NCI-H2196 treated with DMSO at 0.1 percent for 48 hours (cell line): ENCODE measurements at regions not wholly inside any gene's neighbourhood (a gene's known extent, or its start where the extent isn't known, plus 50 kb on each side); places are given as distances from the start of the nearest gene placed in this dataset.

ENCODE experiments used
- DNase-seq: peaks from one replicate; lab custom pipeline; 2025; ENCODE audit not compliant: unreplicated experiment; lab: John Stamatoyannopoulos, UW

DNA sequence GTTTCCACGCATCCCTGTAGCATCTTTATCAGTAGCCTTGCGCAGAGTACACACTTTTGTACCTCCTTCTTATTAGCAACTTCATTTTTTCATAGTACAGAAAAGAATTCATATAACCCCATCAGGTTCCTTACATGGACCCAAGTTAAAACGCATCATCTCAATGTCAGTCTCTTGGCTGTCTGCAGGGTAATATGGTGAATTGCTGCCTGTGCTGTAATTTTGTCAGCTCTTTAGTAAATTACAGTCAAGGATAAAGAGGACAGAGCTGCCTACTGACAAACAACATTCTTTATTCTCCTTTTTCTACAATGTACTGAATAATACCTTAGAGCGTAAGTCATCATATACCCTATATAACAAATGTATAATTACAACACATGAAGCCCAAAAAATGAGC lies 222.5 kb downstream of the MRPL39 start:
- DNase-seq, result no peak

DNA sequence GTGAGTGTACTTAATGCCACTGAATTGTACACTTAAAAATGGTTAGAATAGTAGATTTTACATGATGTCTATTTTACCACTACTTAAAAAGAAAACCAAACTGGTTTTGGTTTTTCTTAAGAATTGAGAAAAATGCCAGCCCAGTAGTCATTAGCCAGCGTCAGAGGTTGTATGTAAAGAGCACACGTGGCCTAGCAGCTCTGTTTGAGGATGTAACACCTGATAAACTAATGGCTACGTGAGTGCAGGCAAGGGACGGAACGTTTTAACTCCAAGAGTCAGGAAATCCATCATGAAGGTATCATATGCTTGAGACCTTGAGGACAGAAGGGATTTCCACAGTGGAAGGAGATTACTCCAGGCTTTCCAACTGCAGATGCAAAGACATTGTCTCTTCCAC lies 223.7 kb downstream of the MRPL39 start:
- DNase-seq, result no peak

DNA sequence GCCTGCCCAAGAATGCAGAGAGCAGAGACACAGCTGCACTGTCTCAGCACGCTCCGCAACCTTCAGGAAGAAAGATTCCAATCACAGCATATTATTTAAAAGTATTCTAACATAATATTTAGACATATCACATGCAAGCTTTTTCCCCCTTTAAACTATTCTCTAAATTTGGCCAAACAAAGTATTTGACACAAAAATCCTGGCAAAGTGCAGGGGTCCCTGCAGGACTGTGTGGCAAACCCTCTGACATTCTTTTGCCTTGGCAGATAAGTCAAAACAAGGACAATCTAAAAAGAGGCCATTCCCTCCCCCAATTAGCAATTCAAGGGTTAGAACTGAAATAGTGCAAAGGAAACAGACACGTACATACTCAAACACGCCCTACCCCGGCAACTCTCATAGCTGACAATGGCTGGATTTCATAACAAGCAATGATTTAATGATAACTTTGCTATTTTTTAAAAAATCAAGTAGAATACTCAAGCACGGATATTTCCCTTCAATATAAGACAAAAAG lies 225.3 kb downstream of the MRPL39 start:
- no peak for DNase-seq

- no peak for DNase-seq
Measured at GRCh38 chr21:25375675-25376074, 231.6 kb downstream of the MRPL39 start.

GRCh38 chr21:25373126-25374082 lies 233.9 kb downstream of the MRPL39 start:
- DNase-seq, result no peak

DNA sequence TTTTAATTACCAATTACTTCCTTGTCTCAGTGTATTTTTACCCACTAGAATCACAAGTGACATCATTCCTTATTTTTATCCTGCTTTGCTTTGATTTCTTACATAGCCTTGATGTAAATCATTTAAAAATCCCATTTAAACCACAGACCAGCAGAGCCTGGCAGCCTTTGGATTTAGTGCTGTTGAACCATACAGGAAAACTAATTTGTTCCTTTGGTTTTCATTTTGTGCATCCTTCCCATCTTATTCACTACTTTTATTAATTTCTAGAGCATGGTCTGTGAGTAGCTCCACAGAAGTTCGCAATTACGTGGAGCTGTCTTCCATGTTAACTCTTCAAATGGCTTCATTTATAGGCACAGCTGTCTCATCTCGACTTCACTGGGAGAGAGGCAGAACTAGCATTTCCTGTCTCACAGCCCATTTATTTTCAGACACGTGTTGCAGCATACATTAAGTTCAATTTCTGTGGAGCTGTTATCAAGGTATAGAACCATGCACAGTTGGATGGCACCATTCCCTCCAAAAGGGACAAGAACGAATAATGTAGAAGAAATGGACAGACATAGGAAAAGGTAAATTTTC lies 235.3 kb downstream of the MRPL39 start:
- no peak for DNase-seq

- DNase-seq, result no peak
Measured at GRCh38 chr21:25370311-25370744, 237.0 kb downstream of the MRPL39 start.

GRCh38 chr21:25369524-25370300 lies 237.6 kb downstream of the MRPL39 start:
- no peak for DNase-seq

GRCh38 chr21:25368531-25368930 lies 238.8 kb downstream of the MRPL39 start:
- no peak for DNase-seq

- no peak for DNase-seq
Measured at GRCh38 chr21:25366116-25366515, 241.2 kb downstream of the MRPL39 start.

DNA sequence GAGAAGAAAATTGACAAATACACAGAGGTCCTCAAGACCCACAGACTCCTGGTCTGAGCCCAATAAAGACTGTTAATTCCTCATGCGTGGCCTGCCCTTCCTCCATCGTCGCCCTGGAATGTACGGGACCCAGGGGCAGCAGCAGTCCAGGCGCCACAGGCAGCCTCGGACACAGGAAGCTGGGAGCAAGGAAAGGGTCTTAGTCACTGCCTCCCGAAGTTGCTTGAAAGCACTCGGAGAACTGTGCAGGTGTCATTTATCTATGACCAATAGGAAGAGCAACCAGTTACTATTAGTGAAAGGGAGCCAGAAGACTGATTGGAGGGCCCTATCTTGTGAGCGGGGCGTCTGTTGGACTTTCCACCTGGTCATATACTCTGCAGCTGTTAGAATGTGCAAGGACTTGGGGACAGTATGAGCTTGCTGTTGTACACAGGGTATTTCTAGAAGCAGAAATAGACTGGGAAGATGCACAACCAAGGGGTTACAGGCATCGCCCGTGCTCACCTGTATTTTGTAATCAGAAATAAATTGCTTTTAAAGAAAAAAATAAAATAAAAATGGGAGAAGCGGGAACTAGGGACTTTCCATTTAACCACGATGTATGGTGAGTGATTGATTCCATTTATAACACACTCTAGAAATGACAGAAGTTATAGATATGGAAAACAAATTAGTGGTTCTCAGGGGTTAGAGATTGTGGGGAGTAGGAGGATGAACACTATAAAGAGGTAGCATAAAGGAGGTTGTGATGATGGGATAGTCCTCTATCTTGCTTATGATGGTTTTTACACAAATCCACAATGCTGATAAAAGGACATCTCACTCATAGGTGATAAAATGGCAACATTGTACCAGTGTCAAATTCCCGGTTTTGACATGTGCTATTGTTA lies 244.7 kb downstream of the MRPL39 start:
- DNase-seq, result no peak

DNA sequence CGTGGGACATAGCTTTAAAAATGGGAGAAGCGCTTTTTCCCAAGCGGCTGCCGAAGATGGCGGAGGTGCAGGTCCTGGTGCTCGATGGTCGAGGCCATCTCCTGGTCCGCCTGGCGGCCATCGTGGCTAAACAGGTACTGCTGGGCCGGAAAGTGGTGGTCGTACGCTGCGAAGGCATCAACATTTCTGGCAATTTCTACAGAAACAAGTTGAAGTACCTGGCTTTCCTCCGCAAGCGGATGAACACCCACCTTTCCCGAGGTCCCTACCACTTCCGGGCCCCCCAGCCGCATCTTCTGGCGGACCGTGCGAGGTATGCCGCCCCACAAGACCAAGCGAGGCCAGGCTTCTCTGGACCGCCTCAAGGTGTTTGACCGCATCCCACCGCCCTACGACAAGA lies 245.5 kb downstream of the MRPL39 start:
- no peak for DNase-seq

DNA sequence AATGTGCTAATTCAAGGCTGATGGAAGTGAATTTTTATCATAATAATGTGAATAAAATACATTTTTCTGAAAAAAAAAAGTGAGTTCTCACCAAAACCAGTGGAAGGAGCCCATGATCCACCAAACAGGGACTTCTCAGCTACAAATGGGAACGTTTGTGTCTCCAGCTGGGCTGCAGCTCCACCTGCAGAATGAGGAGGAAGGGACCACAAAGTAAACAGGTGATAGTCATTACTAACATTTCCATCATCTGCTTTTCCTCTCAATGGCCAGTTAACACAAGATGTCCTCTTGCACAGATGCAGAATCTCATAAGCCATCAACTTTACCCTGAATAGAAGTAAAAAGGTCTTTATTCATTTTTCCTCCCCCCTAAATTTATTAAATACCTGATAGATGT lies 246.2 kb downstream of the MRPL39 start:
- no peak for DNase-seq

DNA sequence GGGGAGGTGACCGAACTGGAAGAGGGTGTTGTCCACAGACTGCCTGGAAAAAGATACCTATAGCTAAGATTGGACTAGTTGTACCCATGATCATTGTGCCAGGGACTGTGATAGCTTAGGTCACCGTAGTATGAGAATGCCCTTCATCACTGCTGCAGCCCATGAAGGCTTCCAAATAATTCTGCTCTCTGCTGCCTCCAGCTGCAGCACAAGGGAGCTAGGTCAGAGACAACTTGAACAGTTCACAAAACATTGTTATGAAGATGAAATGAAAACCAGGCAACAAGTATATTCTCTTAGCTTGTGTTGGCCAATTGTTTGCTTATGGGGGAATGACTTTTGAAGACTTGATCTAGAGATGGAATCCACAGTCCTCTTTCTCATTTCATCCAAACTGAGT lies 246.7 kb downstream of the MRPL39 start:
- DNase-seq, result no peak

DNA sequence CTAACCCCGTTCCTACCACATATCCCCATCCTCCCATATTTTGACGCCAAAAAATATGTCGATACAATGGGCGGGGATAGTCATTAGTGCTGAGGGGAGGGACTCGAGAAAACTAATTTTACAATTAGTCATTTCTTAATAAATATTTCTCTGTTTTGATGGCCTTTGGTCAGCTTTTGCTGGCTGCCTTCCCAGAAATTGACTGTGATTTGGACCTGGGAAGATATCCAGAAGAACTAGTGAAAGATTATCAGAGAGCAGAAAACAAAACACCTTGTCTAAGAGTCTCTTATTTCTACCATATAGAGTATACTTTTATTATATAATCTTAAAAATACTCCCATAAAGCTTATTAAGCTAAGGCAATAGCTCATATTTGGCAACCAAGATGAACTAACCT lies 247.6 kb downstream of the MRPL39 start:
- DNase-seq, result no peak

DNA sequence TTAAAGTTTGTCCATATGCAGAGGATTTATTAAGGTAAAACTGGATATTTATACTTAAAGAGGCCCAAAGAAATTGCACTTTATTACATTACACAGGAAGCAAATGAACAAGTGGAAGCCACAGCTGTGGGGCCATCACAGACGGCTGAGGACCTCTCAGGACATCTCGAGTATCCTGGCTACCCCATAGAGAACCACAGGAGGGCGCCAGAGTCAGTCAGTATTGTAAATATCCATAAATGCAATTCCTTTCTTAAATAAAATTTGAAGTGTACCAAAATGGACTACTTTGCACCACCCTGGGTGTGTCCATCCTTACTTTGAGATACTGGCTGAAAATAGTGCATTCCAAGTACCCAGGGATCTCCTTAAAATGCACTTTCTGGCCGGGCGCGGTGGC lies 257.2 kb downstream of the MRPL39 start:
- DNase-seq, result no peak

- DNase-seq, result no peak
Measured at GRCh38 chr21:25343774-25344545, 263.3 kb downstream of the MRPL39 start.

- DNase-seq, result no peak
Measured at GRCh38 chr21:25342816-25343215, 264.5 kb downstream of the MRPL39 start.

DNA sequence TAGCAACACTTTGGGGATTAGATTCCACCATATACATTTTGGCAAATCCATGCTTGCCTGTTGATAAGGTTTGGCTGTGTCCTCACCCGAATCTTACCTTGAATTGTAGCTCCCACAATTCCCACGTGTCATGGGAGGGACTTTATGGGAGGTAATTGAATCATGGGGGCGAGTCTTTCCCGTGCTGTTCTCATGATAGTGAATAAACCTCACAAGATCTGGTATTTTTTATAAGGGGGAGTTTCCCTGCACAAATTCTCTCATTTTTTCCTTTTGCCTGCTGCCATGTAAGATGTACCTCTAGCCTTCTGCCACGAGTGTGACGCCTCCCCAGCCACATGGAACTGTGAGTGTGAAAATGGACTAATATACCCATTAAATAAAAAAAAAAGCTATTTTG lies 265.3 kb downstream of the MRPL39 start:
- DNase-seq, result no peak

DNA sequence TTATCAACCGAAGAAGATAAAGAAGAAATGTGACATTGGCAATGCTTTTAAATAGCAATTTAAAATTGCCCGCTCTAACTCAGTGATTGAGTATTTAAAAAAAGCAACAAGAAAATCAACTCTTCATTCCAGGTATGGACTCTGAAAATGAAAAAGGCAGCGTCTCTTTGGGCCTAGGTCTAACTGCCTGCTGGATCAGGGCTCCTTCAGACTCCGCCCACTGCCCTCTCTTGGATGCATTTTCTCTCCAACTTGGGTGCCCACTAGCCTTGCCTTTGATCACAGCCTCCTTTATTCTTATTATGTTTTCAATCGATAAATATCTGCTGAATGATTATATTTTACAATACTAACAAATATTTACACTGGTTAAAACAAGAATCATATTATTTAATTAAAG lies 268.9 kb downstream of the MRPL39 start:
- DNase-seq, result no peak
